ENCODE measurements at regions not wholly inside any gene's neighbourhood (a gene's known extent, or its start where the extent isn't known, plus 50 kb on each side); places are given as distances from the start of the nearest gene placed in this dataset.

DNA sequence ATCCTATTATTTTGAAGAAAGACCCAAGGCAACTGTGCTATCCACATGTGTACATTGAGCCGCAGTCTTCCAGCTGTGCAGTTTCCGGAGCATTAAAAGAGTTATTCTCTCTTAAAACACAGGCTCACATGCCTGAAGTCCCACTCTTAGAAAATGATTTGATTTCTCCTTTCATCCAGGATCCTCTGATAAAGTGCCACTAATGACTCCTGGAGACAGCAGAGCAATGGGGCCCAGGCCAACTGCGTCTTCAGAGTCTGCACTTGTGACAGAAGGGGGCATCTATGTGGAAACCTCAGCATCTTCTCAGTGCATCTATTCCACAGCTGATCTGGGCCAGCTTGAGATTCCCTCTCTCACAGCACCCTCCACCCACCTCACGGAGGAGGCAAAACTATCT, 482.1 kb upstream of the AKR1E2 start:
- Mint-ChIP-seq H3K27me3 (no peaks in the 10 kb centered on the region), H3K36me3 (ENCODE audit: low read depth) (no peaks in the 10 kb centered on the region), H3K4me1 (peaks cover 12% of the 10 kb centered on the region), H3K27ac (peak overlapping the region; percentile 40), H3K9me3 (no peaks in the 10 kb centered on the region), H3K4me3 (peak overlapping the region; percentile 10)
- no peak for ATAC-seq (replicated peaks)

- ATAC-seq (replicated peaks) = no peak
- H3K27ac Mint-ChIP-seq = no peak overlapping the region
- H3K36me3 Mint-ChIP-seq (ENCODE audit: low read depth) = no peaks in the 10 kb centered on the region
- peaks cover 12% of the 10 kb centered on the region for H3K4me1 Mint-ChIP-seq
- no peaks in the 10 kb centered on the region for H3K9me3 Mint-ChIP-seq
- H3K4me3 Mint-ChIP-seq = no peak overlapping the region
- H3K27me3 Mint-ChIP-seq = no peaks in the 10 kb centered on the region
Measured at GRCh38 chr10:4343091-4343490, 482.9 kb upstream of the AKR1E2 start.

- Mint-ChIP-seq H3K36me3 (ENCODE audit: low read depth) (no peaks in the 10 kb centered on the region), H3K4me3 (no peak overlapping the region), H3K27me3 (no peaks in the 10 kb centered on the region), H3K9me3 (no peaks in the 10 kb centered on the region), H3K27ac (no peak overlapping the region), H3K4me1 (no peaks in the 10 kb centered on the region)
- ATAC-seq (replicated peaks) = no peak
Measured at GRCh38 chr10:4338768-4339167, 487.2 kb upstream of the AKR1E2 start.

DNA sequence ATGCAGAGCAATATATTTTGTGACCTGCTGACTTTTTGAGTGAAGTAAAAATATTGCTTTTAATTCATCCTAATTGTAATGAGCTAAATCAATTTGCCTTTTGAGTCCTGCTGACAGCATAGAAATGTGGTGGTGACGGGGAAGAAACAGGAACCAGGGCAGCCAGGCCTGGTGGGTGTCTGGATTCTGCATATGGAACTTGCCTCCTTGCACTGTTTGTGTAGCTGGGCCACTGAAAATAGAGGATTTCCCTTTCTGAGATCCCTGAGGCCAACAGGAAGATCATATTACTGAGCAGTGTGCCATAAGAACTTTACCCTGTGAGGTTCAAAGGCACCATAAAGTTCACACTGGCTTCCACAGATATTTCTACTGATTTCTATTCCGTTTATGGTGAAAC, 488.4 kb upstream of the AKR1E2 start:
- Mint-ChIP-seq H3K9me3 (no peaks in the 10 kb centered on the region), H3K36me3 (ENCODE audit: low read depth) (no peaks in the 10 kb centered on the region)

GRCh38 chr10:4334871-4335270, 491.1 kb upstream of the AKR1E2 start:
- H3K4me3 Mint-ChIP-seq = no peak overlapping the region
- no peaks in the 10 kb centered on the region for H3K27me3 Mint-ChIP-seq
- no peaks in the 10 kb centered on the region for H3K4me1 Mint-ChIP-seq
- no peaks in the 10 kb centered on the region for H3K9me3 Mint-ChIP-seq
- H3K27ac Mint-ChIP-seq = no peak overlapping the region
- H3K36me3 Mint-ChIP-seq (ENCODE audit: low read depth) = no peaks in the 10 kb centered on the region
- no peak for ATAC-seq (replicated peaks)

More for the DNA sequence above, 488.4 kb upstream of the AKR1E2 start:
- no peak overlapping the region for H3K27ac Mint-ChIP-seq
- no peak overlapping the region for H3K4me3 Mint-ChIP-seq
- H3K27me3 Mint-ChIP-seq = no peaks in the 10 kb centered on the region
- ATAC-seq (replicated peaks) = no peak
- H3K4me1 Mint-ChIP-seq = no peaks in the 10 kb centered on the region

- H3K27ac Mint-ChIP-seq = no peak overlapping the region
- no peak for ATAC-seq (replicated peaks)
- H3K36me3 Mint-ChIP-seq (ENCODE audit: low read depth) = no peaks in the 10 kb centered on the region
- H3K4me3 Mint-ChIP-seq = no peak overlapping the region
- no peaks in the 10 kb centered on the region for H3K4me1 Mint-ChIP-seq
- H3K9me3 Mint-ChIP-seq = no peaks in the 10 kb centered on the region
- H3K27me3 Mint-ChIP-seq = no peaks in the 10 kb centered on the region
Measured at GRCh38 chr10:4334015-4334414, 492.0 kb upstream of the AKR1E2 start.

DNA sequence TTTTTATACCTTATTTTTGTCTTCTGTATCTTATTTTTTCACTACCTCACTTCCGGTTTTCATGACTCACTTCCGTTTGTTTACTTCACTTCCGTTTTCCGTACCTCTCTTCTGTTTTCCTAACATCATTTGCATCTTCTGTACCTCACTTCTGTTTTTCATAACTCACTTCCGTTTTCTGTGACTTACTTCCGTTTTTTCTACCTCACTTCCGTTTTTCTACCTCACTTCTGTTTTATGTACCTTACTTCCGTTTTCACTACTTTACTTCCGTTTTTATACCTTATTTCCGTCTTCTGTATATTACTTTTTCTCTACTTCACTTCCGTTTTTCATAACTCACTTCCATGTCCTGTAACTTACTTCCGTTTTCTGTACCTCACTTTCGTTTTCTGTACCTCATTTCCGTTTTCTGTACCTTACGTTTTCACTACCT, 492.5 kb upstream of the AKR1E2 start:
- Mint-ChIP-seq H3K27ac (no peak overlapping the region), H3K4me3 (no peak overlapping the region)
- ATAC-seq (replicated peaks) = no peak

GRCh38 chr10:4332764-4333458, 493.1 kb upstream of the AKR1E2 start:
- no peak overlapping the region for H3K4me3 Mint-ChIP-seq
- H3K36me3 Mint-ChIP-seq (ENCODE audit: low read depth) = no peaks in the 10 kb centered on the region
- no peak overlapping the region for H3K27ac Mint-ChIP-seq
- H3K9me3 Mint-ChIP-seq = no peaks in the 10 kb centered on the region
- no peak for ATAC-seq (replicated peaks)
- H3K27me3 Mint-ChIP-seq = no peaks in the 10 kb centered on the region
- H3K4me1 Mint-ChIP-seq = no peaks in the 10 kb centered on the region

More for the DNA sequence above, 492.5 kb upstream of the AKR1E2 start:
- Mint-ChIP-seq H3K9me3 (no peaks in the 10 kb centered on the region), H3K36me3 (ENCODE audit: low read depth) (no peaks in the 10 kb centered on the region), H3K4me1 (no peaks in the 10 kb centered on the region), H3K27me3 (no peaks in the 10 kb centered on the region)

- no peaks in the 10 kb centered on the region for H3K4me1 Mint-ChIP-seq
- H3K4me3 Mint-ChIP-seq = no peak overlapping the region
- no peak for ATAC-seq (replicated peaks)
- H3K9me3 Mint-ChIP-seq = no peaks in the 10 kb centered on the region
- no peaks in the 10 kb centered on the region for H3K36me3 Mint-ChIP-seq (ENCODE audit: low read depth)
- no peak overlapping the region for H3K27ac Mint-ChIP-seq
- no peaks in the 10 kb centered on the region for H3K27me3 Mint-ChIP-seq
Measured at GRCh38 chr10:4331150-4331549, 494.9 kb upstream of the AKR1E2 start.

GRCh38 chr10:4330636-4331035, 495.4 kb upstream of the AKR1E2 start:
- no peaks in the 10 kb centered on the region for H3K27me3 Mint-ChIP-seq
- H3K9me3 Mint-ChIP-seq = no peaks in the 10 kb centered on the region
- ATAC-seq (replicated peaks) = no peak
- H3K4me3 Mint-ChIP-seq = no peak overlapping the region
- no peak overlapping the region for H3K27ac Mint-ChIP-seq
- no peaks in the 10 kb centered on the region for H3K36me3 Mint-ChIP-seq (ENCODE audit: low read depth)
- no peaks in the 10 kb centered on the region for H3K4me1 Mint-ChIP-seq

DNA sequence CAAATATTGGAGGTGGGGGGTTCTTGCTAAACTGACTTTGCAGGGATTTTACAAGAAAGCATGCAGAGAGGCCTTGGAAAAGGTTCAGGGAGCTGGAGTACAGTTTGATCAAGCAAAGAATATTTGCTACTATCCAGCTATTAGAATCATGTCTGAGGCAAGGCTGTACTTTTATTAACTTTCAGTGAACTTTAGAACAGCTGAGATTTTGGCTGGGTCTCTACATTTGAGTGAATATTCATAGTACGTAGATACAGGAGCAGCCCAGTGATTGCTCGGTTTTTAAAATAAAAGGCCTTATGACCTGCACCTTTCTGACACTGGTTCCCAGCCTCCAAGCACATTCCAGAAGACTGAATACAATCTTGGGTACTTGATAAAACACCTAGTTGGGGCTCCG, 496.8 kb upstream of the AKR1E2 start:
- Mint-ChIP-seq H3K9me3 (no peaks in the 10 kb centered on the region), H3K36me3 (ENCODE audit: low read depth) (no peaks in the 10 kb centered on the region), H3K27ac (no peak overlapping the region), H3K4me3 (no peak overlapping the region), H3K4me1 (no peaks in the 10 kb centered on the region), H3K27me3 (no peaks in the 10 kb centered on the region)
- ATAC-seq (replicated peaks) = no peak

DNA sequence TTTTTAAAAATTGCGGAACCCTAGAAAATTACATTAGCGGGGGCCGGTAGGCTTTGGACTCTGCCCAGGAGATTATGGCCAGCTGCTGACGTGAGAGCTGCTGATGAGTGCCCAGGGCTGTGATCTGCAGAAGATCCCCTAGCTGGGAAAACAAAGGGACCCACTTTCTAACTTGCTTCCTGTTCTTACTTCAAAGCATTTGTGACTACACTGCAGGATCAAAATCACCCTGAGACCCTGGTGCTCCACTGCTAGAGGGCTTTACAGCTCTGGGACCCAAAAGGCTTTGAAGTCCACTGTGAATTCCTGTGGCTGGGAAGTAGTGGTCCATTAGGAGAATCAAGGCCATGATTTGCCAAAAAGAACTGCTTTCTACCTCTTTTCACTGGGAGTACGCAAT, 499.4 kb upstream of the AKR1E2 start:
- no peak overlapping the region for H3K27ac Mint-ChIP-seq
- no peaks in the 10 kb centered on the region for H3K36me3 Mint-ChIP-seq (ENCODE audit: low read depth)
- no peaks in the 10 kb centered on the region for H3K4me1 Mint-ChIP-seq
- no peak overlapping the region for H3K4me3 Mint-ChIP-seq
- no peaks in the 10 kb centered on the region for H3K9me3 Mint-ChIP-seq
- no peak for ATAC-seq (replicated peaks)
- no peaks in the 10 kb centered on the region for H3K27me3 Mint-ChIP-seq

GRCh38 chr10:4319870-4320367, 506.1 kb upstream of the AKR1E2 start:
- H3K4me3 Mint-ChIP-seq = no peak overlapping the region
- no peaks in the 10 kb centered on the region for H3K36me3 Mint-ChIP-seq (ENCODE audit: low read depth)
- no peaks in the 10 kb centered on the region for H3K4me1 Mint-ChIP-seq
- no peaks in the 10 kb centered on the region for H3K9me3 Mint-ChIP-seq
- no peak for ATAC-seq (replicated peaks)
- H3K27me3 Mint-ChIP-seq = no peaks in the 10 kb centered on the region
- no peak overlapping the region for H3K27ac Mint-ChIP-seq

GRCh38 chr10:4316161-4316810, 509.7 kb upstream of the AKR1E2 start:
- Mint-ChIP-seq H3K27ac (no peak overlapping the region), H3K9me3 (no peaks in the 10 kb centered on the region), H3K4me3 (no peak overlapping the region), H3K4me1 (no peaks in the 10 kb centered on the region), H3K27me3 (no peaks in the 10 kb centered on the region), H3K36me3 (ENCODE audit: low read depth) (no peaks in the 10 kb centered on the region)
- ATAC-seq (replicated peaks) = no peak

DNA sequence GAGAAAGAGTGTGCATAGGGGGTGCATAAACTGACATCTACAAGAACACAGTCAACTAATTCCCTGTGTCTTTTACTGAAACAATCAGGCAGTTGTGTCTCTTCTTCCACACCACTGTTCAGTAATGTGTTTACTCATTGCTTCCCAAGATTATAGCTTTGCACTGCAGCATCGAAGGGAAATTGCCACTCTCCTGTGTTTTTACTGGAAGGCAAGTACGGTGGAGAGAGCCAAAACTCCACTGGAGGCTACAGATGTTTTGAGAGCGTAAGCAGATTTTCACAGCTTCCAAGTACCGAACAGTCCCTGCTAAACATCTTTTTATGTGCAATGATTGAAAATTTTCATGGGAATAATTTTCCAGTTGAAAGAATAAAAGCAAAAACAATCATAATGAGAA, 510.5 kb upstream of the AKR1E2 start:
- H3K9me3 Mint-ChIP-seq = no peaks in the 10 kb centered on the region
- no peak for ATAC-seq (replicated peaks)
- no peak overlapping the region for H3K27ac Mint-ChIP-seq
- no peaks in the 10 kb centered on the region for H3K27me3 Mint-ChIP-seq
- H3K4me1 Mint-ChIP-seq = no peaks in the 10 kb centered on the region
- no peaks in the 10 kb centered on the region for H3K36me3 Mint-ChIP-seq (ENCODE audit: low read depth)
- no peak overlapping the region for H3K4me3 Mint-ChIP-seq

Measured in activated T-helper 17 cell treated with anti-CD3 and anti-CD28 coated beads, Interleukin-2, amount 50 U/mL, for 72 hours (primary cell).